GM20000 (cell line): ENCODE measurements at regions not wholly inside any gene's neighbourhood (a gene's known extent, or its start where the extent isn't known, plus 50 kb on each side); places are given as distances from the start of the nearest gene placed in this dataset.

Experiments
- DNase-seq: peaks from one replicate; pipeline ENCODE4 v3.0.0; 2012; ENCODE audit warnings: low spot score
- TF ChIP-seq, protein P1 (sequence below): IDR thresholded peaks from 2 replicates; pipeline ENCODE4 v1.5.1; 2012; ENCODE audit warnings: mild to moderate bottlenecking, control low read depth; ENCODE audit errors: extremely low read depth, missing control alignments

DNA sequence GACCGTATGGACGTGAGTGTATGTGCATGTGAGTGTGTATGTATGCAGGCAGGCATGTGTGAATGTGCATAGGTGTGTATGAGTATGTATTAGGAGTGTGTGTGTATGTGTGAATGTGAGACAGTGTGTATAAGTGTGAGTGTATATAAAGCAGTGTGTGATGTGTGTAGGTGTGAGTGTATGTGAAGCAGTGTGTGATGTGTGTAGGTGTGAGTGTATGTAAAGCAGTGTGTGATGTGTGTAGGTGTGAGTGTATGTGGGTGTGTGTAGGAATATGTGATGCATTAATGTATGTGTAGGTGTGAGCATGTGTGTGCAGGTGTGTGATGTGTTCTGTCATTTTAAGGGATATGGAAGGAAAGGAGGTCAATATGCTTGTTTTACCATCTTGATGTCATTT lies 215.5 kb downstream of the GADD45G start:
- DNase-seq: no peak
- TF ChIP-seq, protein P1, sequence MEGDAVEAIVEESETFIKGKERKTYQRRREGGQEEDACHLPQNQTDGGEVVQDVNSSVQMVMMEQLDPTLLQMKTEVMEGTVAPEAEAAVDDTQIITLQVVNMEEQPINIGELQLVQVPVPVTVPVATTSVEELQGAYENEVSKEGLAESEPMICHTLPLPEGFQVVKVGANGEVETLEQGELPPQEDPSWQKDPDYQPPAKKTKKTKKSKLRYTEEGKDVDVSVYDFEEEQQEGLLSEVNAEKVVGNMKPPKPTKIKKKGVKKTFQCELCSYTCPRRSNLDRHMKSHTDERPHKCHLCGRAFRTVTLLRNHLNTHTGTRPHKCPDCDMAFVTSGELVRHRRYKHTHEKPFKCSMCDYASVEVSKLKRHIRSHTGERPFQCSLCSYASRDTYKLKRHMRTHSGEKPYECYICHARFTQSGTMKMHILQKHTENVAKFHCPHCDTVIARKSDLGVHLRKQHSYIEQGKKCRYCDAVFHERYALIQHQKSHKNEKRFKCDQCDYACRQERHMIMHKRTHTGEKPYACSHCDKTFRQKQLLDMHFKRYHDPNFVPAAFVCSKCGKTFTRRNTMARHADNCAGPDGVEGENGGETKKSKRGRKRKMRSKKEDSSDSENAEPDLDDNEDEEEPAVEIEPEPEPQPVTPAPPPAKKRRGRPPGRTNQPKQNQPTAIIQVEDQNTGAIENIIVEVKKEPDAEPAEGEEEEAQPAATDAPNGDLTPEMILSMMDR: no peak

GRCh38 chr9:89821081-89821480 lies 216.3 kb downstream of the GADD45G start:
- no peak for DNase-seq
- TF ChIP-seq, protein P1: no peak

DNA sequence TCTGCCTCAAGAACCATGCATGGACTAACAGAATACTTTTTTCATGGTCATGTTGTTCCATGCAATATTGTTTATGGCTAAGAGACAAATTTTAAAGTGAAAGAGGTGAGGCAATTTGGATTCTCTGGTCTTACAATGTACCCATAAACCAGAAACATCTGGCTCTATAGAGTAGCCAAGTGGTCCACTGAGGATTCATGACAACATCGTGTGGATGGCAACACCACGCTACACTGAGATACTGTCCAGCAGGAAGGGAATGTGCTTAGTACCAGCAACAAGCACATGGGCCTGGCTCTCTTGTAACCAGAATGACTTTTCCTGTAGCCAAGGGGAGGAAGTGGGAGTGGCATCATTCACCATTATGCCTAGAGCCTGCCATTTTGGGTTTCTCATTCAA lies 218.2 kb downstream of the GADD45G start:
- TF ChIP-seq, protein P1: no peak

GRCh38 chr9:89825669-89826068 lies 220.9 kb downstream of the GADD45G start:
- no peak for DNase-seq
- TF ChIP-seq, protein P1: no peak

More for the DNA sequence above, 218.2 kb downstream of the GADD45G start:
- DNase-seq: no peak

GRCh38 chr9:89826186-89826585 lies 221.4 kb downstream of the GADD45G start:
- no peak for DNase-seq
- TF ChIP-seq, protein P1: no peak

DNA sequence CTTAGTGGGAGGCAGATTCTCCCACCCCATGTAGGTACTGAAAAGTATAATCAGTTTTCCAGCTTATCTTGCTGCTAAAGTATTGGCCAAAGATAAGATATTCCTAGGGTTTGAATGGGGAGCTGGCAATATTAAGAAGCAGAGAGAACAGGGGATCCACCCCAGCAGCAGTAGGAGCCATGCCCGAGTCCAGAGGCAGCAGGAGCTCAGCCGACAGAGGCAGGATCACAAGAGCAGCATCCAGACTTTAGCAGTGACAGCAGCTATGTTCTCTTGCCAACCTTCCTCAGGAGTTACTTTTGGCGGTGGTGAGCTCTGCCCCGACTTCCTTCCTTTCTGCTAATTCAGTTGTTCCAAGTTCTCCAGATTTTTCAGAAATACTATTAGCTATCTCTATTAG lies 224.5 kb downstream of the GADD45G start:
- DNase-seq: no peak
- TF ChIP-seq, protein P1: no peak

- TF ChIP-seq, protein P1: no peak
- no peak for DNase-seq
Measured at GRCh38 chr9:89835666-89836065, 230.9 kb downstream of the GADD45G start.
